NCI-H2227 treated with DMSO at 0.1 percent for 48 hours (cell line): ENCODE measurements at regions not wholly inside any gene's neighbourhood (a gene's known extent, or its start where the extent isn't known, plus 50 kb on each side); places are given as distances from the start of the nearest gene placed in this dataset.
"Not testable (repeated sequence)": the region's sequence is repeated elsewhere in the genome, so short reads cannot be mapped to it uniquely, and the experiment has no call there.

Experiments used
- DNase-seq: peaks from one replicate; lab custom pipeline; 2025; lab: John Stamatoyannopoulos, UW

DNA sequence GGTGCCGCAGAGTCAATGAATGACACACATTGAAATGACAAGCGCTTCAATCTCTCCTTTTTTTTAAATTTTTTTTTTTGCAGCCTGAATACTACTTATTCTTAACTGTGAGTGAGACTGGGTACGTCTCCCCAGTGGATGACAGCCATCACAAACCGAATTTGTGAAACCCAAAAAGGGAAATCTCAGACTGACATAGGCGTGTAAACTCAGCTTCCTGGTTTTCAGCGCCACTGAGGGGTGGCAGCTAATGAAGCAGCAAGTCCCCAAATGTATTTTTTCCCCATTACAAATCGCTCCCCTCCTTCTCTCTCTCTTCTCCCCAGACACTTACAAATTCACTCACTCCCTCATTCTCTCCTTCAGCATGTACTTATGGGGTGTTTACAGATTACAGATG, 196.0 kb downstream of the MAF start:
- no peak for DNase-seq

DNA sequence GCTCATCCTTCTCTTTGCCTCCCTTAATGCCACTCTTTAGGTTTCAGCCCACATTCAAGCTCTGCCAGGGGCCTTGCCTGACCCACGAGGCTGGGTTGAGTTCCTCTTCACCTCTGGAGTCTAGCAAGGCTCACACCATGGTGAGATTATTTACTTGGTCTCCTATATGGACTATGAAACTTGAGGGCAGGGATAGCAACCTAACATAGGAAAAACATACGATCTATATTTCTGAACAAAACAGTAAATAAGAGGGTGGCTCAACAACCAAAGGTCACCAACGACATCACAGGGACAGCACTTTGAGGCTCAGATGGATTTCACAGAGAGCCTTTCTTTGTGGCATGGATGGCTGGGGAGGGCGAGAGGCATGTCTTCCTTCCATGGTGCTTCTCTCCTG, 197.0 kb downstream of the MAF start:
- DNase-seq, result no peak

DNA sequence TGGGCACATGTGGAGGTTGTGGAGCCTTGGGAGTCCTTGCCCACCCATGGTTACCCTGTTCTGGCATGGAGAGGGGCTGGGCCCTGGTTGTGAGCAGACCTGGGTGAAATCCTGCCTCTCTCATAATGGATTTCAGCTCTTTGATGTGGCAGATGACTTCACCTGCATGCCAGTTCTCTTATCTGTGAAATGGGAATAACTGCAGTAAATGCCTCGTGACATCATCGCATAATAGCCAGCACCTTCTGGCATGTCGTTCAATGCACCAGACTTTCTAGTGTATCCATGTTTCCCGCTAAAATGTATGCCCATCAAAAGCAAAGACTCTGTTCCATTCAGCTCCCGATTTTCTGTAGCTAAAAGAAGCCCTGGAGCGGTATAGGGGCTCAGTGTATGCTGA, 197.6 kb downstream of the MAF start:
- no peak for DNase-seq

DNA sequence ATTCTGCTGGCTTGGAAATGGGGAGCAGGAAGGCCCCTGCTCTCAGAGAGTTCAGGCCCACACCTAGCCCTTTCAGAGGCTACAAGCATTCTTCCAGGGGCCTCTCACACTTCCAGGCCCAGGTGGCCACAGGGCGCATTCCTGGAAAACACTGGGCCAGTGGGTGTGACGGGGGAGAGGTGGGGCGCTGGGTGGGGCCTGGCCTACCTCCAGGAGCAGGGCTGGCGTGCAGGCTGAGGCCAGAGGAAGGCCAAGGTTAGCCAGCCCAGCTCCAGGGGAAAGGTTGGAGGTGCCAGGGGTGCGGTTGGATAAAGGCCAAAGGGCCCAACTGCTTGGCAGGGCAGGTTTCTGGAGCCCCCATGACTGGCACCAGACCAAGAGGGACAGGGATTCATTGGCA, 198.2 kb downstream of the MAF start:
- DNase-seq, result no peak

DNA sequence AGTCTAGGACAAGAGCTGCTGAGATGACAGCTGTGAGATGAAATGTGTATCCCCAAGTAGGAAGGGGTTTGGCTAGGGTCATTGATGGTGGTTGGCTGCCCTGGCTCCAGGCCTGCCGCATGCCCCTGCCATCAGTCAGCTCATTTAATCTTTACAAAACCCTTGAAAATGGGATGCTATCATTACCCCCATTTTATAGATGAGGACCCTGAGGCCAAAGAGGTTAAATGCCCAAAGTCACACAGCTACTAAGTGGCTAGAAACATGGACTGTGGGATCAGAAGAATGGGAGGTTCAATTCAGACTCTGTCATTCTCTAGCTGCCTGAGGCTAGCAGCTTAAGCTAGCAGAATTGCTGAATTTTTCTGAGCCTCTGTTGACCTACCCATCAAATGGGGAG, 198.8 kb downstream of the MAF start:
- DNase-seq, result no peak

DNA sequence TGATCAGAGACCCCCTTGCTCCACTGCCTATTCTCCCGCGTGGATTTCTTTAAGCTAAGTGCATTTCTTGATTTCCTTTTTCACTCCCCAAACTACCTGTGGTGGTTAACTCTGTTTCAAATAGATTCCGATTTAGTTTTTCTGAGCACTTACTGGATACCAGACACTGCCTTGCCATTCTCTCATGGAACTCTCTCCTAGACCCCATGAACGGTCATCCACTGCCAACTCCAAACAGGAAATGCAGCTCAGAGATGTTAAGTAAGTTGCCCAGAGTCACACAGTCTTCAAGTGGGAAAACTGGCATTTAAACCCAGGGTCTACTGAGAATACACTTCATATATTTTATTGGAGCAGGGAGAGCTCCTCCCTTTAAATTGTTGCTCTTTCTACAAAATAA, 199.4 kb downstream of the MAF start:
- no peak for DNase-seq

DNA sequence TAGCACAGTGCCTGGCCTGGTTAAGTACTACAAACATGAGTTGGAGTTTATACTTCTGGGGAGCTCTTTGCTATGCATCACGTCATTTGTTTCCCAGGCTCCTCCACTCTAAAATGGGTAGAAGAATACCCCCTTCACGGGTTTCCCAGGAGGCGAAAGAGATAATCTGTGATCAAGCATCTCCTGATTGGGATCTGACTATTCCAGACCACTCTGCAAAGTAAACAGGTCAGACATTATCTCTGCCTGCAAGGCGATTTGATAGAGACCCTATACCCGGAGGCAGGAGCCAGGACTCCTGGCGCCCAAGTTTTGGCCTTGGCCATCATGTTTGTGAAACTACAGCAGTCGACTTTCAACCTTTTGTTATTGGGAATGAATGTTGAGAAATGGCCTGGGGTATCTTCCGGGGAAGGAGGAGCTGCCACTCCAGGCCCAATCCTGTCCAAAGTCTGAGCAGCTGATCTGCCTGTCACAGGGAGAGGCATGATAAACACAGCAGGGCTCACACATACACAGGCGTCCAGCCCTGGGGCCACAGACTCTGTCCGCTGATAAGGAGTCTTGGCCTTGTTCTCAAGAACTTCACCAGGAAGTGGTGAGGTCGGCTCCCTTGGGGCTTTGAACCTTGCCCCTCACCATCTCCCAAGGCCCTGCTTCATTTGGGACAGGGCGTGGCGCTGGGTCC, 199.9 kb downstream of the MAF start:
- no peak for DNase-seq

DNA sequence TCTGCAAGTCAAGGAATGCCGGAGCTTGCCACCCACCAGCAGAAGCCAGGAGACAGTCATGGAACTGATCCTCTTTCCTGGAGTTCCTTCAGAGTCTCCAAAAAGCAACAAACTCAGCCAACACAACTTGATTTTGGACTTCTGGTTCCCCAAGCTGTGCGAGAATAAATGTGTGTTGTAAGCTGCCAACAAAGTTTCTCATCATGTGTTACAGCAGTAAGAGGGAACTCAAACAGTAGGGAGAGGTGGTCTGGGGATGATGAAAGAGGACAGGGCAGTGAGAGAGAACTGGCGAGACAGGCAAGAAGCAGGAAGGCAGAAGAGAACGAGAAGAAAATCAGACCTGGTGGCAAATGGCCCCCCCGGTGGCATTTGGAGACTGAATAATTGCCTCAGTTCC, 204.9 kb downstream of the MAF start:
- DNase-seq, result no peak

DNA sequence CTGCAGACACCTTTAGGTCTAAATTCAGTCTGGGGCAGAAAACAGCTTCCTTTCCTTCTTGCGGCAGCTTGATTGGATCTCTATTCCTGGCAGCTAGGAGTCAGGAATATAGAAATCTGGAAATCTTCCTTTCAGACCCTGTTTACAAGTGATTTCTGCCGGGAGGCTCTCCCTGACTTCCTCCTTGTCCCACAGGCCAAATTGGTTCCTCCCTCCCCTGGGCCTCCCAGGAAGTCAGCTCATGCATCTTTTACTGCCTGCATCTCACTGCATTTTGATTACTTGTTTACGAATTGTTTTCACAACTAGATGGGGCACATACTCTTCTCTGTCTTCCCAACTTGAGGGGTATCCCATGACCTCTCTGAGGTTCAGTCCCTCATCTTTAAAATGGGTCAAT, 206.3 kb downstream of the MAF start:
- no peak for DNase-seq

DNA sequence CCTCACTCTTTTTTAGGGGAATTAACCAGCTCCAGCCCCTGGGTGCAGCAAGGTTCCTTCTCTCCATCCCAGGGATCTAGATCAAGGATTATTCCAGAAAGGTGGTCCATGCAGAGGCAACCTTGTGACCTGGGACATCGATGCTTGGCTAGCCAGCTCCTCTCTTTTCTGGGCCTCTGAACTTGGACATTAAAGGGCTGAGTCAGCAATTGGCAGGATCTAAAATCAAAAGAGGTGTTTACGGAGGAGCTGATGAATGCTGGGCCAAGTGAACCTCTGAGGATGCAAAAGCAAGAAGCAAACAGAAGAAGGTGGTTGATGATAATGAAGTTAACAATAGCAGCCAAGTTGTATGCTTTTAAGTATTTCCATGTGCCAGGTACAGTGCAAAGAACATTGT, 207.0 kb downstream of the MAF start:
- no peak for DNase-seq

DNA sequence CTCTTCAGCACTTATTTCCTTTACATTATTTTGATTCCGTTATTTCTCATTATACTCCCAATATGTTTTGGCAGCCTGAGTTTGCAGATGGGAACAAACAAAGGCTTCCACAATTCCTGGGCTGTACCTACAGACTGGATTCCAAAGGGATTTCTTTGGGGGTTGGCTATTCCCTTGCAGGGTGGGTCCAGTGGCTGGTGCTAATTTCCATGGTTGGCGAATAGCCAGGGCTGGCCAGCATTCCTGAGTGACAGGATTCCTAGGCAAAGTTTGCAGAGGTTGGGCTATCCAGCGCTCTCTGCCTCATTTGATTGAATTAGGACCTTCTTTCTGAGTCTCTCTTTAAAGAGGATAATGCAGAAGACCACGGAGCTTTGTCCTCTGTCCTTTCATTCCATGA, 207.4 kb downstream of the MAF start:
- DNase-seq, result no peak

DNA sequence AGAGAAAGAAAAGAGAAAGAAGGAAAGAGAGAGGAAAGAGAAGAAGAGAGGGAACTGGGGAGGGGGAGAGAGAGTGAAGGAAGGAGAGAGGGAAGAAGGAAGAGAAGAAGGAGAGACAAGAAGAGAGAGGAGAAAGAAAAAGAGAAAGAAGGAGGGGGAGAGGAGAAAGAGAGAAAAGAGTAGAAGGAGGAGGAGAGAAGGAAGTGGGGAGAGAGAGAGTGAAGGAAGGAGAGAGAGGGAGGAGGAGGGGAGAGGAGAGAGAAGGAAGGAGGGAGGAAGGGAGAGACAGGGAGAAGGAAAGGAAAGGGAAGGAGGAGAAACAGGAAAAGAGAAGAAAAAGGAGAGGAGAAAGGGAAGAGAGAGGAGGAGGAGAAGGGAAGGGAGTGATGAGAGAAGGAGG, 208.5 kb downstream of the MAF start:
- no peak for DNase-seq

DNA sequence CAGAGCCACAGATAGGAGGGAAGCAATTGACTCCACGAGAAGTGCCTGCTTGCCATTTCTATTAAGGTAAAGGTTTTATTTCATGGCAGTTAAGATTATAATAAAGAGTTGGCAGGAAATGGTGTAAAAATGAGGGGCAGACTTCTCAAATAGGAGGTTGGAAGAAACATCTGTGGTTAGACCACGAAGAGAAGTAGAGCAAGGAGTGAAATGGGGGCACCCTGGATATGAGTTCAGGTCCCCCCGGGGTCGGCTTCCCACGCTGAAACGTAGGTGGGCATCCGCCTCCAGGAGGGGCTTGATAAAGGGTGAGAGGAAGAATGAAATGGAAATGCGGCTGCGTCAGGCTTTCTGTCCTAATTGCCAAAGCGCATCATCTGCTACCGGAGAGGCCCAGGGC, 209.1 kb downstream of the MAF start:
- DNase-seq, result no peak

DNA sequence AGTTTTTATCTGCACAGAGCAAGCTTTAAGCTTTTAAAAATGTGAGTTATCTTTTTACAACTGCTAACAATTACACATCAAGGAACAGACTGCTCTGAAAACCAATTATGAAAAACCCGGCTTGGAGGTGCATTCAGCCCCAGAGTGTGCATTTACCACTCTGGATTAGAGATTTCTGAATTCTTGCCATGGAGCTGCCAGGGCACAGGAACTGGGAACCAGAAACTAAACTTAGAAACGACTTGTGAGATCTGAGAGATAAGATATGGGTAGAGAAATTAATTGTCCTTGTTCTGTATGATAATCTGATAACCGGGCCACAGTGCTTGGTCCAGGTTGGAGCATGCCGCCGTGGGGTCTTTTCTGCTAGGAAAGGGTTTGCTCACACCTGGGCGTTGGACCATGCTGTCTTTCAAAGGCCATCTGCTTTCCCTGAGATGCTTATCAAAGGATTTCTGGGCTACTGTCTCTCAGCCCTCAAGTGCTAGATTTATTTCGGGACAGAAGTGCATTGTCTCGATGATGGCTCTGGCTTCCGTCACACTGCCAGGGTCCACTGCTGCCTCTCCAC, 210.0 kb downstream of the MAF start:
- no peak for DNase-seq

DNA sequence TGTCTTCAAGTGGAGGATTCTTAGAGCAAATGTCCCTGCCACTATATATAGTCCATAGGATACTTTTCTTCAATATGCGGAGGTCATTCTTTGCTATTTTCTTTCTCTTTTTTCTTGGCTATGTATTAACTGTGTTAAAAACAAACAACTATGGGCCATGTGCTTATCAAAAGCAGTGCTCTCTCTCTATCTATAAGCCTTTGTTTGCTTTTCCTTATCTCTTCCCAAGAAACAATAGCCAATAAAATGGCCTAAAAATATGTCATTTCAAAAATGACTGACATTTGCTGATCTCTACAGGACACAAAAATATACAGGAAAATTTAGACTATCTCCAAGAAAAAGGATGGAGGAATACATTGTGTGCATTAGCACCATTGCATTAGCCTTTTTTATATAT, 212.1 kb downstream of the MAF start:
- DNase-seq, result no peak

DNA sequence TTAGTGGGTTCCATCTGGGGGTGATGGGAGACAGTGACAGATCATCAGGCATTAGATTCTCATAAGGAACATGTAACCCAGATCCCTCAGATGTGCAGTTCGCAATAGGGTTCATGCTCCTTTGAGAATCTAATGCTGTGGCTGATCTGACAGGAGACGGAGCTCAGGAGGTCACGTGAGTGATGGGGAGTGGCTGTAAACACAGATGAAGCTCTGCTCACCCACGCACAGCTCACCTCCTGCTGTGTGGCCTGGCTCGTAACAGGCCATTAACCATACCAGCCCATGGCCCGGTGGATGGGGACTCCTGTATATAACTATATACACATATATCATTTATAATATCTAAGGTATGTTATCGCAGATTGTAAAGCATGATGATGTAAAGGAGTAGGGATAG, 214.2 kb downstream of the MAF start:
- no peak for DNase-seq

DNA sequence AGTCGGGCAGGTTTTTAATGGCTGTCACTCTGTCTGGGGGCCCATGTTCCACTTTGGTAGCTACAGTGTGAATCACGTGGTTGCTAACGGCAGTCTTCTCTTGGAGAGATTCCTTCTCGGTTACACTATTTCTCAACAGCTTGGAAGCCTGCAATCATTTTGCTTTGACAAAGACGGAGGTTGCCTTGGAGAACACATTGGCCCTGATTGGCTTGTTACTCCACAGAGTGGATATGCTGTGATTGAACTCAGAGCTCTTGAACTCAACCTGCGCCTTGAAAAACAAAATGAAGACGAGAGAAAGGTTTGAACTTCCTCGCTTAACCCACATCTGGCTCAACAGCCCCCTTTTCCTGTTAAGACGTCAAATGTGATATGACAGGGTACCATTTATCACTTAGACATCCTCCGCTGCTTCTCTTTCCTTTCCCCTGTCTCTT, 218.9 kb downstream of the MAF start:
- DNase-seq, result peak; percentile 44

DNA sequence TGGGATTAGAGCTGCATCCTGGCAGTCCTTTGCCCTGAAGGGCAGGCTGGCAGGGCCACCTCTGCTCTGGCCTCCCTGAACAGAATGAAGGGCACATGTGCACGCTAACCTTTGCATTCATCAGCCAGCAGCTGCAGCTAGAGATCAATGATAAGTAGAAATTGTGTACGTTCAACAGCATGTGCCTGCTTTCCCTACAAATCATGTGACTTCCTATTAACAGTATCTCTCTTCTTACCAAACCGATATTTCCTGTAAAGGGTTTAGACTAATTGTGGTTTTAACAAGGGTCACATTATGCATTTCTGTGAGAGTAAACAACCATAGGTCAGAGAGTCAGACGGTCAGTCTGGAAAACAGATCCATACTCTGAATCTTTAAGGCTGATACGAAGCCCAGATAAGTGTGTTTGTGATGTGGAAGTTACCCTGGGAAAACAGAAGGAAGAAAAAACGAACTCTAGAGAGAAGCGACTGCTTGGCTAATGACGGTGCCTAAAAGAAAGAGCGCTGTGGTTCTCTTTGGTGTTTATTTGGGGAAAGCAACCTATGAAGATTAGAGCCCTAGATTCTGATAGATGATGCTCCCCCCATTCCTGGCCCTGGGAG, 219.4 kb downstream of the MAF start:
- DNase-seq, result peak; percentile 10

DNA sequence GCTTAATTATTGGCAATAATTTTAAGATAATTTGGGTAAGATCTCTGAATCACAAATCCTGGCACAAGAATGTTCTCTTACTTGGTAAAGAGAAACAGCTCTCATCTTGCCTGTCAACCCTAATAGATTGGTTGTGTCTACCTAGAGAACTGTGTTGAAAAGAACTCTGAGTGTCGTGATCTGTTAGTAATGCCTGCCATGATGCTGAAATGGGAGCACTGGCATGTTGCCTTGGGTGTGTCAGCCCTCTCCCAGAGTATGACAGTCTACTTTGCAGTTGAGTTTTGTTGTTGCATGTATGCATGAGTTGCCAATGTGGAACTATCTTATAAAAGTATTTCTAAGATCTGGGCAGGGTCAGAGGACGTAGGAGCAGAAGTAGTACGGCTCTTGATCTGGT, 221.4 kb downstream of the MAF start:
- no peak for DNase-seq

DNA sequence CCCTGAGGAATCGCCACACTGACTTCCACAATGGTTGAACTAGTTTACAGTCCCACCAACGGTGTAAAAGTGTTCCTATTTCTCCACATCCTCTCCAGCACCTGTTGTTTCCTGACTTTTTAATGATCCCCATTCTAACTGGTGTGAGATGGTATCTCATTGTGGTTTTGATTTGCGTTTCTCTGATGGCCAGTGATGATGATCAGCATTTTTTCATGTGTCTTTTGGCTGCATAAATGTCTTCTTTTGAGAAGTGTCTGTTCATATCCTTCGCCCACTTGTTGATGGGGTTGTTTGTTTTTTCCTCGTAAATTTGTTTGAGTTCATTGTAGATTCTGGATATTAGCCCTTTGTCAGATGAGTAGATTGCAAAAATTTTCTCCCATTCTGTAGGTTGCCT, 223.5 kb downstream of the MAF start:
- not testable (repeated sequence) for DNase-seq

DNA sequence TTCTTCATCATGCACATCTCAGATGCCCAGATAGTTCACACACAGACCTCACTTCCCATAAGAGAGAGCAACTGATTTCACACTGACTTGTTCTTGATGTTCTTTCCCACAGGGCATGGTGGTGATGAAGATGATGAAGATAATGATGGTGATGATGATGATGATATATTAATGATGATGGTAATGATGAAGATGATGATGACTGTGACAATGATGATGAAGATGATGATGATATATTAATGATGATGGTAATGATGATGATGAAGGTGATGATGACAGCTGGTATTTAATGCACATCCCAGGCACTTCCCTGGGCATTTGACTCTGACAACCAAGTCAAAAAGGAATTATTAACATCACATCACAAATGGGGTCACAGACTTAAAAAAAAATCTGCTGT, 225.2 kb downstream of the MAF start:
- no peak for DNase-seq

DNA sequence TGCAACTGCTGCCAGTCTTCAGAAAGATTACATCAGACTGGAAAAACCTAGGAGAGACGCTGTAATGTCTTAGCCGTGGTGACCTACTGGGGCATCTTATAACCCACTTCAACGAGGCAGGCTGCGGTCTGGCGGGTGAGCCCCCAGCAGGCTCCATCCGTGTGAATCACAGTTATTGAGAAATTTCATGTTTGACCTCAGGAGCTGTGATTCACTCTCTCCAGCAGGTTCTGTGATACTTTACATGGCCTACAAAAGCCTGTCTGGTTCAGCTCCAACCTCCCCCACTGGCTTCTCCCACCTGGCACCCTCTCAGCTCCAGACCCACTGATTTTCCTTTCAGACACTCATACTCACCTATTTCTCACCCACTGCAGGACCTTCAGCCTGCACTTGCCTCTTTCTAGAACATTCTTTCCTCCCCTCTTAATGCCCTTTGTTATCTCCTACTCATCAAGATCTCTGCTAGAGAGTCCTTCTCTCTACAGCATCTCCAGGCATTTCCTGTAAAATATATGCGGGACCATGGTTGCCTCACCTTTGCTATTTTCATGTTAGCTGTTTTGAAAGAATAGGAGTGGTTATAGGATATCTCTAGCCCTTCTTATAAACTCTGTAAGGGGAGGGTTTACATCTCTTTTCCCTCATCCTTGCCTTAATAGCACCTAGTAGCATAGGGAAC, 227.9 kb downstream of the MAF start:
- DNase-seq, result peak; percentile 2

DNA sequence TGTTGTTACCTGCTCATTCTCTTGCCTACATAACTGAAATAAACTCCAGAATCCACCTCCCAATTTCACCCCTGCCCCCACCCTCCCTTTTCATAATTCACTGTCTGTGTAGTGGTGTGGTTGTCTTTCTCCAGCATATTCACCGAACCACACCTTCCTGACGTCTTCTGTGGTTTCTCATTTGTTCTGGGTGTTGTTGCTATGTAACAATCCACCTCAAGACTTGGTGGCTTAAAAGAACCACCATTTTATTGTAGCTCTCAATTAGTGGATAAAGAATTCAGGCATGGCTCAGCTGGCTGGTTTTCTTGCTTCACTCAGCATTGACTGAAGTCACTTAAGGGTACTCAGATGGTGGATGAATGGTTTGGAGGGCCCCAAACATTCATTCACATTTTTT, 229.8 kb downstream of the MAF start:
- no peak for DNase-seq
